Peyer's patch (tissue), 4 donors: ENCODE measurements at regions not wholly inside any gene's neighbourhood (a gene's known extent, or its start where the extent isn't known, plus 50 kb on each side); places are given as distances from the start of the nearest gene placed in this dataset.

ENCODE experiments used
- POLR2A ChIP-seq, 2 donors: fragments of 450-650 bp; IDR thresholded peaks; one replicate each; pipeline ENCODE4 v1.5.1; 2017; ENCODE audit warnings: antibody characterized with exemption in 2 of 2, mild to moderate bottlenecking in 2 of 2, moderate library complexity in 2 of 2
- TF ChIP-seq, protein P1 (sequence below), 6 experiments: fragments of 450-650 bp in 4 of 6; fragments of 200-600 bp in 2 of 6; sonication (generic) in 1 of 6; IDR thresholded peaks; one replicate each; pipeline ENCODE4 v1.5.1; 2017 to 2019; ENCODE audit warnings: antibody characterized with exemption in 6 of 6, mild to moderate bottlenecking in 3 of 6, moderate library complexity in 1 of 6

DNA sequence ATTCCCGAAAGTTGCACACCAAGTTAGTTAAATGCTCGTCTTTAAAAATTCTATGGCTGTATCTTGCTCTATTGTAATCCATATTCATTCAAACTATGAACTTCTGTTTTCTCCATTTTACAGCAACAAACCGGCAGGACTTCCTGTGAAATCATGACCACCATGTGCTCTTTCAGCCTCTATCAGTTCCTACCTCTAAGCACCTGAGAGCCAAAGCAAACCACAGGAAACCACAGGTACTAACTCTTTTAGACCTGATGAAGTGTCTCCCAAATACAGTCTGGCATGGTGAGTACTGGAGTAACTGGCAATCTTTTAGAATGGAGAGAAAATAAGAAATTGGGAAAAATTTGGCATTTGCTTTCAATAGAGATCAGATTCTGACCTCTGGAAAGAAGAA lies 186.5 kb upstream of the SLITRK3 start:
- TF ChIP-seq, protein P1, sequence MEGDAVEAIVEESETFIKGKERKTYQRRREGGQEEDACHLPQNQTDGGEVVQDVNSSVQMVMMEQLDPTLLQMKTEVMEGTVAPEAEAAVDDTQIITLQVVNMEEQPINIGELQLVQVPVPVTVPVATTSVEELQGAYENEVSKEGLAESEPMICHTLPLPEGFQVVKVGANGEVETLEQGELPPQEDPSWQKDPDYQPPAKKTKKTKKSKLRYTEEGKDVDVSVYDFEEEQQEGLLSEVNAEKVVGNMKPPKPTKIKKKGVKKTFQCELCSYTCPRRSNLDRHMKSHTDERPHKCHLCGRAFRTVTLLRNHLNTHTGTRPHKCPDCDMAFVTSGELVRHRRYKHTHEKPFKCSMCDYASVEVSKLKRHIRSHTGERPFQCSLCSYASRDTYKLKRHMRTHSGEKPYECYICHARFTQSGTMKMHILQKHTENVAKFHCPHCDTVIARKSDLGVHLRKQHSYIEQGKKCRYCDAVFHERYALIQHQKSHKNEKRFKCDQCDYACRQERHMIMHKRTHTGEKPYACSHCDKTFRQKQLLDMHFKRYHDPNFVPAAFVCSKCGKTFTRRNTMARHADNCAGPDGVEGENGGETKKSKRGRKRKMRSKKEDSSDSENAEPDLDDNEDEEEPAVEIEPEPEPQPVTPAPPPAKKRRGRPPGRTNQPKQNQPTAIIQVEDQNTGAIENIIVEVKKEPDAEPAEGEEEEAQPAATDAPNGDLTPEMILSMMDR (IDR thresholded peaks at IDR 0.05), result no peak
- TF ChIP-seq POLR2A (IDR thresholded peaks at IDR 0.05), result no peak
